ENCODE measurements at regions not wholly inside any gene's neighbourhood (a gene's known extent, or its start where the extent isn't known, plus 50 kb on each side); places are given as distances from the start of the nearest gene placed in this dataset.

DNA sequence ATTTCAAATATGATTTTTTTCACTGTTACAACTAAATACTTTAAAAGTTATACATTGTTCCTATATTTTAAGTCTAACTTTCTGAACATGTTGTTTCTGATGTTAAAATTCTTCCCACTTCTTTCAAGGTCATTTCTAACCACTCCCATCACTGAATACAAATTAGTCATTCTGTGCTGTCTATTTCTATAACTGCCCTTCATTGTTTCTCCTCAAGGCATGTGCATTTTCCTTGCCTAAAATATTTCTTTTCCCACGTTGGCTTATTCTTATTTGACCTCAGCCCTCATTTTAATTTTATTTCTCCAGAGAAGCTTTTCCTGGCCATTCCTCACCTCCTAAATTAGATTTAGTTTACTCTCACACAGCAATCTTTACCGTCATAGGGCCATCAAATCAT is 198.9 kb upstream of the GULP1 start:
- TF ChIP-seq CTCF (conservative IDR thresholded peaks at IDR 0.05; ENCODE audit: low read depth, low read length), result no peak
- no peak for TF ChIP-seq EZH2 (IDR thresholded peaks at IDR 0.05; ENCODE audit: borderline replicate concordance, low read depth, low read length, poor library complexity, severe bottlenecking)

All from A673 (cell line).